Kidney epithelial cell (primary cell): ENCODE measurements at regions not wholly inside any gene's neighbourhood (a gene's known extent, or its start where the extent isn't known, plus 50 kb on each side); places are given as distances from the start of the nearest gene placed in this dataset.

Experiments used
- DNase-seq: peaks from one replicate; pipeline ENCODE4 v3.0.0-alpha.2; 2010; ENCODE audit warnings: low read depth
- H3K27me3 ChIP-seq: 2 replicates; pipeline ENCODE4 v1.6.0; 2011; ENCODE audit warnings: low read length; ENCODE audit not compliant: control insufficient read depth, insufficient read depth
- H3K36me3 ChIP-seq: 2 replicates; pipeline ENCODE4 v1.5.1; 2011; ENCODE audit warnings: low read length; ENCODE audit not compliant: control insufficient read depth, insufficient read depth
- H3K4me3 ChIP-seq: 2 replicates; pipeline ENCODE4 v1.5.1; 2011; ENCODE audit warnings: low read depth, mild to moderate bottlenecking, control low read depth, low read length
- CTCF ChIP-seq: IDR thresholded peaks from 2 replicates; pipeline ENCODE4 v1.5.1; 2011; ENCODE audit warnings: mild to moderate bottlenecking, moderate library complexity, low read length, control low read depth, inconsistent platforms; ENCODE audit not compliant: insufficient read depth, poor library complexity, severe bottlenecking

GRCh38 chr5:8924054-8924793 lies 621.7 kb downstream of the SEMA5A start:
- TF ChIP-seq CTCF = no peak
- Histone ChIP-seq H3K36me3 (no peaks in the 10 kb centered on the region), H3K27me3 (no peaks in the 10 kb centered on the region), H3K4me3 (no peak overlapping the region)
- no peak for DNase-seq

GRCh38 chr5:8930021-8930420 lies 615.9 kb downstream of the SEMA5A start:
- H3K36me3 ChIP-seq = no peaks in the 10 kb centered on the region
- no peak overlapping the region for H3K4me3 ChIP-seq
- no peaks in the 10 kb centered on the region for H3K27me3 ChIP-seq
- no peak for DNase-seq
- no peak for TF ChIP-seq CTCF

GRCh38 chr5:8934455-8934854 lies 611.4 kb downstream of the SEMA5A start:
- H3K36me3 ChIP-seq = no peaks in the 10 kb centered on the region
- DNase-seq = no peak
- H3K4me3 ChIP-seq = no peak overlapping the region
- TF ChIP-seq CTCF = no peak
- no peaks in the 10 kb centered on the region for H3K27me3 ChIP-seq

- no peak for DNase-seq
- TF ChIP-seq CTCF = no peak
- no peaks in the 10 kb centered on the region for H3K36me3 ChIP-seq
- H3K4me3 ChIP-seq = no peak overlapping the region
- H3K27me3 ChIP-seq = no peaks in the 10 kb centered on the region
Observed at GRCh38 chr5:8940934-8941333, 604.9 kb downstream of the SEMA5A start.

GRCh38 chr5:8943301-8943700 lies 602.6 kb downstream of the SEMA5A start:
- no peak for DNase-seq
- Histone ChIP-seq H3K4me3 (no peak overlapping the region), H3K27me3 (no peaks in the 10 kb centered on the region), H3K36me3 (no peaks in the 10 kb centered on the region)
- no peak for TF ChIP-seq CTCF

- DNase-seq = no peak
- H3K27me3 ChIP-seq = no peaks in the 10 kb centered on the region
- H3K4me3 ChIP-seq = no peak overlapping the region
- no peaks in the 10 kb centered on the region for H3K36me3 ChIP-seq
- no peak for TF ChIP-seq CTCF
Observed at GRCh38 chr5:8944005-8944404, 601.9 kb downstream of the SEMA5A start.
